ENCODE measurements at regions not wholly inside any gene's neighbourhood (a gene's known extent, or its start where the extent isn't known, plus 50 kb on each side); places are given as distances from the start of the nearest gene placed in this dataset.

- no peak overlapping the region for H3K4me3 ChIP-seq
- intact Hi-C loops (cut with DNase I): no loop called here
- H3K36me3 ChIP-seq: no peaks in the 10 kb centered on the region
- H3K4me1 ChIP-seq: peaks cover 6% of the 10 kb centered on the region
- H3K9me3 ChIP-seq: no peaks in the 10 kb centered on the region
- no peak overlapping the region for H3K27ac ChIP-seq
- TF ChIP-seq, protein P1, sequence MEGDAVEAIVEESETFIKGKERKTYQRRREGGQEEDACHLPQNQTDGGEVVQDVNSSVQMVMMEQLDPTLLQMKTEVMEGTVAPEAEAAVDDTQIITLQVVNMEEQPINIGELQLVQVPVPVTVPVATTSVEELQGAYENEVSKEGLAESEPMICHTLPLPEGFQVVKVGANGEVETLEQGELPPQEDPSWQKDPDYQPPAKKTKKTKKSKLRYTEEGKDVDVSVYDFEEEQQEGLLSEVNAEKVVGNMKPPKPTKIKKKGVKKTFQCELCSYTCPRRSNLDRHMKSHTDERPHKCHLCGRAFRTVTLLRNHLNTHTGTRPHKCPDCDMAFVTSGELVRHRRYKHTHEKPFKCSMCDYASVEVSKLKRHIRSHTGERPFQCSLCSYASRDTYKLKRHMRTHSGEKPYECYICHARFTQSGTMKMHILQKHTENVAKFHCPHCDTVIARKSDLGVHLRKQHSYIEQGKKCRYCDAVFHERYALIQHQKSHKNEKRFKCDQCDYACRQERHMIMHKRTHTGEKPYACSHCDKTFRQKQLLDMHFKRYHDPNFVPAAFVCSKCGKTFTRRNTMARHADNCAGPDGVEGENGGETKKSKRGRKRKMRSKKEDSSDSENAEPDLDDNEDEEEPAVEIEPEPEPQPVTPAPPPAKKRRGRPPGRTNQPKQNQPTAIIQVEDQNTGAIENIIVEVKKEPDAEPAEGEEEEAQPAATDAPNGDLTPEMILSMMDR (IDR thresholded peaks at IDR 0.05): no peak
- no peak for DNase-seq
- no peak for ATAC-seq
- no peaks in the 10 kb centered on the region for H3K27me3 ChIP-seq (ENCODE audit: low read depth)
These were observed 127.2 kb upstream of the DLG1 start for GRCh38 chr3:197425485-197426120.

DNA sequence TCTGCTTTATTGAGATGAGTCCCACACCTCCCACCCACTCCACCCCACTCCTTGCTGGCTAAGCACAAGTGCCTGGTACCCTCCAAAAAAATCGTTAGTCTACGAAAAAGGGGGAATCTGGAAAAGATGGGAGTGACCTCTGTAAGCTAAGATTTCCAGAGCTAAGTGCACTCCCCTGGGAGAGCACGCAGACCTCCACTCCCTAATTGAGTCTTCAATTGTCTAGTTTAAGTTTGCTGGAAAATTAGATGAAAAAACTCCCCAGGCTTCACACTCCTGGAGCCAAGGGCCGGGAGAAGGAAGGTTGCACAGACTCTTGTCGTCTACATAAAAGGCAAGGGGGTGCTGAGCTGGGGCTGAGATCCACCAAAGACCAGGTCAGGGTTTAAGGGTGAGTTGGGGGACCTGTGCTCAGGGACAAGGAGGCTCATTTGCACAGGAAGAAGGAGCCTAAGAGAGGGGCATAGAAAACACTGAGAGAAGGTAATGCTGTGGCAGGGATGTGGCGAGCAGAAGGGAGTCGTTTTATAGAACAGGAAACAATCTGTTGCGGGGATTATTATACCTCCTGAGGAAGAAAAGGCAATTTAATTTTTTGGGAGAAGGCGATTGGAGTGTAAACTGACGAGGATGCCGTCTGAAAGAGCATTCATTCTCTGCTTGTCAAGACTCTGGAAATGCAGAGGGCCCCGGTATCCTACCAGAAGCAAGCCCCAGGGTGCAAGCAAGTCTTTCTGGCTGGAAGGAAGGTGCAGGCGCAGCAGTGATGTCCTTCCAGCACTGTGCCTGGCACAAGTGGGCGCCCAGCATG is 126.5 kb upstream of the DLG1 start:
- intact Hi-C loops (cut with DNase I): no loop called here
- Histone ChIP-seq H3K27me3 (ENCODE audit: low read depth) (no peaks in the 10 kb centered on the region), H3K4me1 (peaks cover 6% of the 10 kb centered on the region), H3K27ac (no peak overlapping the region), H3K4me3 (no peak overlapping the region), H3K36me3 (no peaks in the 10 kb centered on the region), H3K9me3 (no peaks in the 10 kb centered on the region)
- no peak for DNase-seq
- no peak for ATAC-seq
- TF ChIP-seq, protein P1 (IDR thresholded peaks at IDR 0.05): no peak

GRCh38 chr3:197424266-197424665 is 125.9 kb upstream of the DLG1 start:
- no peak for DNase-seq
- H3K9me3 ChIP-seq: no peaks in the 10 kb centered on the region
- intact Hi-C loops (cut with DNase I): no loop called here
- no peaks in the 10 kb centered on the region for H3K36me3 ChIP-seq
- no peaks in the 10 kb centered on the region for H3K27me3 ChIP-seq (ENCODE audit: low read depth)
- no peak overlapping the region for H3K27ac ChIP-seq
- peaks cover 6% of the 10 kb centered on the region for H3K4me1 ChIP-seq
- ATAC-seq: no peak
- TF ChIP-seq, protein P1 (IDR thresholded peaks at IDR 0.05): no peak
- no peak overlapping the region for H3K4me3 ChIP-seq

GRCh38 chr3:197423376-197423775 is 125.0 kb upstream of the DLG1 start:
- Histone ChIP-seq H3K4me3 (no peak overlapping the region), H3K36me3 (no peaks in the 10 kb centered on the region), H3K9me3 (no peaks in the 10 kb centered on the region), H3K27ac (no peak overlapping the region), H3K4me1 (peaks cover 4% of the 10 kb centered on the region), H3K27me3 (ENCODE audit: low read depth) (no peaks in the 10 kb centered on the region)
- ATAC-seq (no peak), DNase-seq (no peak)
- intact Hi-C loops (cut with DNase I): no loop called here
- TF ChIP-seq, protein P1 (IDR thresholded peaks at IDR 0.05): no peak

- DNase-seq (no peak), ATAC-seq (peak in 1 of 2 donors; percentile 9)
- TF ChIP-seq, protein P1 (IDR thresholded peaks at IDR 0.05): no peak
- H3K27me3 ChIP-seq (ENCODE audit: low read depth): no peaks in the 10 kb centered on the region
- no peak overlapping the region for H3K27ac ChIP-seq
- H3K9me3 ChIP-seq: no peaks in the 10 kb centered on the region
- intact Hi-C loops (cut with DNase I): no loop called here
- H3K4me1 ChIP-seq: no peaks in the 10 kb centered on the region
- no peak overlapping the region for H3K4me3 ChIP-seq
- no peaks in the 10 kb centered on the region for H3K36me3 ChIP-seq
These were observed 124.1 kb upstream of the DLG1 start for GRCh38 chr3:197422506-197422905.

Data from lower lobe of right lung (tissue), 2 donors.